HepG2 (cell line): ENCODE measurements at regions not wholly inside any gene's neighbourhood (a gene's known extent, or its start where the extent isn't known, plus 50 kb on each side); places are given as distances from the start of the nearest gene placed in this dataset.

ENCODE experiments used
- ATAC-seq: fragments of 200-7000 bp; cut with Tn5 transposase; 3 replicates; pipeline ENCODE4 v1.9.1; 2020; ENCODE audit warnings: mild to moderate bottlenecking, moderate library complexity
- BruUV-seq: library from RNA; stranded (reverse); fragments of 400-500 nt; replicated peaks from 2 replicates; lab custom pipeline; 2021; lab: Mats Ljungman, UMichigan
- CTCF ChIA-PET: fragments of 300-600 bp; formaldehyde crosslinking; extraction: SDS; loops from one replicate; lab custom pipeline; 2021; ENCODE audit warnings: low total read pairs, inconsistent platforms, low intra/inter-chr PET ratio; lab: Yijun Ruan, JAX
- POLR2A ChIA-PET: fragments of 350-600 bp; sonication (Branson Sonifier 250); formaldehyde crosslinking; loops from one replicate; lab custom pipeline; 2020; ENCODE audit warnings: antibody characterized with exemption, inconsistent platforms; lab: Yijun Ruan, JAX
- DNase-seq: peaks from one replicate; pipeline ENCODE4 v3.0.0-alpha.2; 2015; ENCODE audit warnings: low spot score
- FAIRE-seq: peaks from 3 replicates; lab custom pipeline; 2011; peaks lifted over from hg19 to GRCh38; lab: Jason Lieb, UNC
- H2AFZ ChIP-seq: one replicate; pipeline ENCODE4 v1.6.1; 2011; ENCODE audit warnings: low read length, inconsistent platforms
- H3K27ac ChIP-seq: fragments of 300-600 bp; 3 replicates; pipeline ENCODE4 v1.8.0; 2011; ENCODE audit warnings: mixed run types, mild to moderate bottlenecking, mixed read lengths, low read length, inconsistent platforms; ENCODE audit not compliant: insufficient read depth; ENCODE audit errors: extremely low read length
- H3K27me3 ChIP-seq, 2 experiments: fragments of 200-600 bp in 1 of 2; 2 replicates in 1 of 2; 3 replicates in 1 of 2; pipeline versions ENCODE4 v1.6.0 to v1.8.0; 2011; ENCODE audit warnings: low read length in 2 of 2, mild to moderate bottlenecking in 2 of 2, moderate library complexity in 2 of 2, inconsistent platforms in 1 of 2; ENCODE audit not compliant: insufficient read depth in 2 of 2, control insufficient read depth in 1 of 2
- H3K36me3 ChIP-seq, 2 experiments: fragments of 200-600 bp in 1 of 2; replicated peaks in 1 of 2; 2 replicates in 1 of 2; 3 replicates in 1 of 2; pipeline versions ENCODE4 v1.5.1 to v1.8.0; 2011; ENCODE audit warnings: low read length in 2 of 2, inconsistent platforms in 1 of 2; ENCODE audit not compliant: insufficient read depth in 2 of 2, control insufficient read depth in 1 of 2
- H3K4me1 ChIP-seq: 2 replicates; pipeline ENCODE4 v1.5.1; 2012; ENCODE audit warnings: low read length, inconsistent platforms; ENCODE audit not compliant: insufficient read depth
- H3K4me2 ChIP-seq: 2 replicates; pipeline ENCODE4 v1.6.0; 2011; ENCODE audit warnings: low read depth, low read length, inconsistent platforms
- H3K4me3 ChIP-seq, 3 experiments: fragments of 200-600 bp in 1 of 3; sonication (generic), shearing (Covaris generic) in 1 of 3; replicated peaks in 1 of 3; 2 replicates each; pipeline ENCODE4 v1.5.1; 2011 to 2016; ENCODE audit warnings: low read length in 3 of 3, inconsistent platforms in 2 of 3, low read depth in 2 of 3, mild to moderate bottlenecking in 2 of 3, control low read depth in 1 of 3, mixed read lengths in 1 of 3; ENCODE audit not compliant: insufficient read depth in 1 of 3
- H3K79me2 ChIP-seq: one replicate; pipeline ENCODE4 v1.6.1; 2011; ENCODE audit warnings: low read length, inconsistent platforms; ENCODE audit not compliant: insufficient read depth
- H3K9ac ChIP-seq: 2 replicates; pipeline ENCODE4 v1.6.0; 2011; ENCODE audit warnings: mild to moderate bottlenecking, low read depth, low read length, inconsistent platforms; ENCODE audit not compliant: insufficient read depth
- H3K9me3 ChIP-seq: 2 replicates; pipeline ENCODE4 v1.5.1; 2012; ENCODE audit warnings: mild to moderate bottlenecking, low read length
- H4K20me1 ChIP-seq: 2 replicates; pipeline ENCODE4 v1.6.0; 2011; ENCODE audit warnings: inconsistent platforms, mild to moderate bottlenecking, low read length, moderate library complexity; ENCODE audit not compliant: insufficient read depth
- ATAD3A ChIP-seq: sonication (generic); formaldehyde crosslinking; IDR thresholded peaks from 2 replicates; pipeline ENCODE4 v1.4.0; 2020; ENCODE audit warnings: missing genetic modification reagents
- ATF1 ChIP-seq: IDR thresholded peaks from 2 replicates; pipeline ENCODE4 v1.6.1; 2016; ENCODE audit warnings: mild to moderate bottlenecking, control low read depth
- ATRX ChIP-seq: sonication (generic); formaldehyde crosslinking; IDR thresholded peaks from 2 replicates; pipeline ENCODE4 v1.4.0; 2020; ENCODE audit warnings: missing genetic modification reagents, borderline replicate concordance
- EP300 ChIP-seq, 3 experiments: sonication (generic) in 1 of 3; formaldehyde crosslinking in 1 of 3; IDR thresholded peaks; 2 replicates each; pipeline versions ENCODE4 v1.5.1 to v1.6.1; 2011 to 2020; ENCODE audit warnings: low read depth in 2 of 3, low read length in 2 of 3, borderline replicate concordance in 1 of 3, improper control_type of control experiment in 1 of 3, mild to moderate bottlenecking in 1 of 3, missing genetic modification reagents in 1 of 3, moderate library complexity in 1 of 3
- KMT2B ChIP-seq: IDR thresholded peaks from 2 replicates; pipeline ENCODE4 v1.6.1; 2016; ENCODE audit warnings: missing genetic modification reagents, missing compliant biosample characterization
- MBD4 ChIP-seq: IDR thresholded peaks from 2 replicates; pipeline ENCODE4 v1.6.1; 2012; ENCODE audit warnings: low read length, inconsistent platforms, borderline replicate concordance
- TEAD3 ChIP-seq: optimal IDR thresholded peaks from 2 replicates; pipeline ENCODE3; 2016; ENCODE audit warnings: borderline replicate concordance
- TOE1 ChIP-seq: sonication (generic); formaldehyde crosslinking; IDR thresholded peaks from 2 replicates; pipeline ENCODE4 v1.4.0; 2020; ENCODE audit warnings: mild to moderate bottlenecking, missing genetic modification reagents
- ZNF24 ChIP-seq: fragments of 450-650 bp; IDR thresholded peaks from 2 replicates; pipeline ENCODE4 v1.6.1; 2017; ENCODE audit warnings: antibody characterized with exemption, mild to moderate bottlenecking
- ZNF260 ChIP-seq: sonication (generic); formaldehyde crosslinking; IDR thresholded peaks from 2 replicates; pipeline ENCODE4 v1.4.0; 2020; ENCODE audit warnings: missing genetic modification reagents, low read depth, mild to moderate bottlenecking, borderline replicate concordance
- ZNF343 ChIP-seq: sonication (generic); formaldehyde crosslinking; IDR thresholded peaks from 2 replicates; pipeline ENCODE4 v1.4.0; 2020; ENCODE audit warnings: mild to moderate bottlenecking, missing genetic modification reagents
- ZNF354B ChIP-seq: sonication (generic); formaldehyde crosslinking; IDR thresholded peaks from 2 replicates; pipeline ENCODE4 v1.8.0; 2022; ENCODE audit warnings: mild to moderate bottlenecking, missing genetic modification reagents
- ZNF530 ChIP-seq: sonication (generic); formaldehyde crosslinking; IDR thresholded peaks from 2 replicates; pipeline ENCODE4 v1.5.0; 2020; ENCODE audit warnings: low read depth, mild to moderate bottlenecking, missing genetic modification reagents
- ZNF619 ChIP-seq: sonication (generic); formaldehyde crosslinking; IDR thresholded peaks from 2 replicates; pipeline ENCODE4 v1.4.0; 2020; ENCODE audit warnings: mild to moderate bottlenecking, missing genetic modification reagents
- ZNF773 ChIP-seq: sonication (generic); formaldehyde crosslinking; IDR thresholded peaks from 2 replicates; pipeline ENCODE4 v1.4.0; 2020; ENCODE audit warnings: missing genetic modification reagents, borderline replicate concordance
- WGBS: methylation state at CpG from one replicate; pipeline ENCODE4 v1.1.6; 2017; ENCODE audit warnings: low lambda C conversion rate; 5-methylcytosine and 5-hydroxymethylcytosine counted together
- in situ Hi-C: cut with HindIII; loops from 2 replicates; pipeline ENCODE4 v1.10.0; 2017; ENCODE audit warnings: low pct_unique_long_range_greater_than_20kb; ENCODE audit not compliant: extremely low pct_ligation_motif_present
- intact Hi-C: fragments of 100-400 bp; cut with micrococcal nuclease; formaldehyde crosslinking; loops from one replicate; pipeline ENCODE4 v1.10.0; 2022; ENCODE audit not compliant: unreplicated experiment
- TF ChIP-seq, protein P1 (sequence below): sonication (generic); formaldehyde crosslinking; IDR thresholded peaks from 2 replicates; pipeline ENCODE4 v1.4.0; 2020; ENCODE audit warnings: missing genetic modification reagents, borderline replicate concordance

DNA sequence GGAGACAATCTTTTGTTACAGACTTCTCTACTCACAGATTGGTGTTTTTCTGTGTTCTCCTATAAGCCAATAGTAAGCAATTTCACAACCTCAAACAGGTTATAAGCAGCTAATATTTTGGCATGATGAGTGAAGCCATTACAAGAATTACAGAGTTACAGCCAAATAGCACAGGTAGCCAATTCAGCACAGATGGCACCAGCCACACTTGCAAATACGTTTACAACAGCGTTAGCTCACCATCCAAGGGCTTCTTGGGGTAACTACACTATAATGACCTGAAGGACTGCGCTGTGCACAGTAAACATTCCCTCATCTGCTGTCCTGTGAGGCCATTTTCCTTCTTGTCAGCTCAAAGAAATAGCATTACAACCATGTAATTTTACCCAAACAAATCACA, 428.6 kb downstream of the TCERG1L start:
- FAIRE-seq (no peak), ATAC-seq (no peak), DNase-seq (no peak)
- Histone ChIP-seq H4K20me1 (no peaks in the 10 kb centered on the region), H3K4me2 (no peak overlapping the region), H2AFZ (no peak overlapping the region), H3K27me3 (peaks cover 5 to 11% of the 10 kb centered on the region in 2 experiments; a peak in 3 of 5 replicates), H3K36me3 (no peaks in the 10 kb centered on the region), H3K9me3 (no peaks in the 10 kb centered on the region), H3K4me3 (no peak overlapping the region), H3K79me2 (no peaks in the 10 kb centered on the region), H3K9ac (no peak overlapping the region), H3K27ac (no peak overlapping the region), H3K4me1 (no peaks in the 10 kb centered on the region)
- TF ChIP-seq ZNF343 (CRISPR knock-in tag) (no peak), ATF1 (CRISPR knock-in tag) (no peak), ATRX (CRISPR knock-in tag) (no peak), ZNF530 (no peak), EP300 (IDR thresholded peaks at IDR 0.05; ENCODE audit: low read depth in 2 of 2, low read length in 2 of 2) (no peak), EP300 (CRISPR knock-in tag; IDR thresholded peaks at IDR 0.05; ENCODE audit: borderline replicate concordance) (no peak), MBD4 (no peak), ZNF773 (CRISPR knock-in tag) (no peak), TOE1 (CRISPR knock-in tag) (no peak), KMT2B (CRISPR knock-in tag) (no peak), ZNF354B (no peak)
- WGBS, result 0% methylated on average over 3 of the region's 3 CpGs
- no TSS peak for BruUV-seq
- in situ Hi-C loops, result no loop called here
- intact Hi-C loops, result no loop called here
- ChIA-PET POLR2A (no interaction called here), CTCF (no interaction called here)

DNA sequence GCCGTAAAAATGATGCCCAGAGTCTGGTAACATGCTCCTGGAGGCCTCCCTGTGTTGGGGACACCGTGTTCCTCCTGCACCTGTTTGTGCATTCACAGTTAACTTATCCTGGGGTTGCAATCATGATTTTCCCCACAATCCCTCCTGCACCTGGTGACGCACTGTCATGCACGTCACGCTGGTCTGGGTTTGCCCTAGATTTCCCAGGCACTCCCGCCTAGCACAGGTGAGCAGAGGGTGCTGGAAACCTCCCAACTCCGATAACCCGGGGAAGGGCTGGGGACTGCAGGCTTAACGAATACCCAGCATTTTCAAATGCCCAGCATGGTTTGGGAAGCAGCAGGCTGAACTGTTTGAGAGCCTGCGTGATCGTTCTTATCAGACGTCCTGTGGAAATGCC, 427.1 kb downstream of the TCERG1L start:
- Histone ChIP-seq H3K4me1 (no peaks in the 10 kb centered on the region), H3K4me2 (no peak overlapping the region), H3K9ac (no peak overlapping the region)
- POLR2A ChIA-PET, result no interaction called here
- ATAC-seq, result no peak
- TF ChIP-seq ZNF619 (no peak), ATAD3A (CRISPR knock-in tag) (no peak), ZNF24 (no peak), ZNF260 (CRISPR knock-in tag) (no peak), TEAD3 (CRISPR knock-in tag) (no peak)
- TF ChIP-seq, protein P1, sequence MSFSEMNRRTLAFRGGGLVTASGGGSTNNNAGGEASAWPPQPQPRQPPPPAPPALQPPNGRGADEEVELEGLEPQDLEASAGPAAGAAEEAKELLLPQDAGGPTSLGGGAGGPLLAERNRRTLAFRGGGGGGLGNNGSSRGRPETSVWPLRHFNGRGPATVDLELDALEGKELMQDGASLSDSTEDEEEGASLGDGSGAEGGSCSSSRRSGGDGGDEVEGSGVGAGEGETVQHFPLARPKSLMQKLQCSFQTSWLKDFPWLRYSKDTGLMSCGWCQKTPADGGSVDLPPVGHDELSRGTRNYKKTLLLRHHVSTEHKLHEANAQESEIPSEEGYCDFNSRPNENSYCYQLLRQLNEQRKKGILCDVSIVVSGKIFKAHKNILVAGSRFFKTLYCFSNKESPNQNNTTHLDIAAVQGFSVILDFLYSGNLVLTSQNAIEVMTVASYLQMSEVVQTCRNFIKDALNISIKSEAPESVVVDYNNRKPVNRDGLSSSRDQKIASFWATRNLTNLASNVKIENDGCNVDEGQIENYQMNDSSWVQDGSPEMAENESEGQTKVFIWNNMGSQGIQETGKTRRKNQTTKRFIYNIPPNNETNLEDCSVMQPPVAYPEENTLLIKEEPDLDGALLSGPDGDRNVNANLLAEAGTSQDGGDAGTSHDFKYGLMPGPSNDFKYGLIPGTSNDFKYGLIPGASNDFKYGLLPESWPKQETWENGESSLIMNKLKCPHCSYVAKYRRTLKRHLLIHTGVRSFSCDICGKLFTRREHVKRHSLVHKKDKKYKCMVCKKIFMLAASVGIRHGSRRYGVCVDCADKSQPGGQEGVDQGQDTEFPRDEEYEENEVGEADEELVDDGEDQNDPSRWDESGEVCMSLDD, result no peak
- TF ChIP-seq, all 625 proteins: peak for 0
- FAIRE-seq, result no peak
- intact Hi-C loops, result no loop called here
- no peak for DNase-seq
- Histone ChIP-seq H3K27ac (no peak overlapping the region), H3K36me3 (no peaks in the 10 kb centered on the region), H2AFZ (no peak overlapping the region), H3K9me3 (no peaks in the 10 kb centered on the region), H4K20me1 (no peaks in the 10 kb centered on the region), H3K4me3 (no peak overlapping the region), H3K27me3 (peaks cover 5 to 11% of the 10 kb centered on the region in 2 experiments; a peak in 3 of 5 replicates), H3K79me2 (no peaks in the 10 kb centered on the region)
- in situ Hi-C loops, result no loop called here
- CTCF ChIA-PET, result no interaction called here
- 15% methylated on average over 3 of the region's 12 CpGs for WGBS
- BruUV-seq, result no TSS peak
